ENCODE measurements at regions not wholly inside any gene's neighbourhood (a gene's known extent, or its start where the extent isn't known, plus 50 kb on each side); places are given as distances from the start of the nearest gene placed in this dataset.

GRCh38 chr10:90344226-90344625 is 513.6 kb downstream of the HTR7 start:
- DNase-seq = no peak

GRCh38 chr10:90347239-90347638 is 510.6 kb downstream of the HTR7 start:
- DNase-seq = no peak

- DNase-seq = no peak
These were observed 507.7 kb downstream of the HTR7 start for GRCh38 chr10:90350122-90350521.

GRCh38 chr10:90352288-90352687 is 505.6 kb downstream of the HTR7 start:
- no peak for DNase-seq

GRCh38 chr10:90354914-90355313 is 502.9 kb downstream of the HTR7 start:
- no peak for DNase-seq

GRCh38 chr10:90363799-90364483 is 493.9 kb downstream of the HTR7 start:
- DNase-seq = no peak

- DNase-seq = no peak
These were observed 485.4 kb downstream of the HTR7 start for GRCh38 chr10:90372451-90372850.

- no peak for DNase-seq
These were observed 483.9 kb downstream of the HTR7 start for GRCh38 chr10:90373911-90374310.

- DNase-seq = no peak
These were observed 479.2 kb downstream of the HTR7 start for GRCh38 chr10:90378524-90379076.

GRCh38 chr10:90381468-90381867 is 476.4 kb downstream of the HTR7 start:
- DNase-seq = no peak

- DNase-seq = no peak
These were observed 468.0 kb downstream of the HTR7 start for GRCh38 chr10:90389876-90390275.

- no peak for DNase-seq
These were observed 463.5 kb downstream of the HTR7 start for GRCh38 chr10:90394311-90394710.

GRCh38 chr10:90396721-90397120 is 461.1 kb downstream of the HTR7 start:
- no peak for DNase-seq

GRCh38 chr10:90398566-90398965 is 459.3 kb downstream of the HTR7 start:
- DNase-seq = no peak

- DNase-seq = no peak
These were observed 458.1 kb downstream of the HTR7 start for GRCh38 chr10:90399782-90400181.

- no peak for DNase-seq
These were observed 454.4 kb downstream of the HTR7 start for GRCh38 chr10:90403211-90404000.

- no peak for DNase-seq
These were observed 450.7 kb downstream of the HTR7 start for GRCh38 chr10:90407131-90407530.

GRCh38 chr10:90407851-90408250 is 450.0 kb downstream of the HTR7 start:
- DNase-seq = no peak

- no peak for DNase-seq
These were observed 445.3 kb downstream of the HTR7 start for GRCh38 chr10:90412582-90412981.

- no peak for DNase-seq
These were observed 444.6 kb downstream of the HTR7 start for GRCh38 chr10:90413196-90413595.

- no peak for DNase-seq
These were observed 442.9 kb downstream of the HTR7 start for GRCh38 chr10:90414926-90415325.

GRCh38 chr10:90417029-90417428 is 440.8 kb downstream of the HTR7 start:
- peak; percentile 58 for DNase-seq

GRCh38 chr10:90417476-90418210 is 440.2 kb downstream of the HTR7 start:
- no peak for DNase-seq

Data from MV-4-11 (cell line).